Left cardiac atrium (tissue), 4 donors: ENCODE measurements at regions not wholly inside any gene's neighbourhood (a gene's known extent, or its start where the extent isn't known, plus 50 kb on each side); places are given as distances from the start of the nearest gene placed in this dataset.

Experiments
- ATAC-seq, 2 donors: fragments of 200-7000 bp; cut with Tn5 transposase; one replicate each; pipeline ENCODE4 v1.9.1; 2020; ENCODE audit warnings: mild to moderate bottlenecking in 2 of 2, moderate library complexity in 2 of 2
- DNase-seq: peaks from one replicate; pipeline ENCODE4 v3.0.0-alpha.2; 2020
- intact Hi-C, 2 donors: fragments of 100-400 bp; cut with DNase I; formaldehyde crosslinking; loops; one replicate each; pipeline versions ENCODE4 v1.14.1 to v1.15.1; 2022 to 2023
- donor health status: DM: no; HTN: yes; CAD: no.
- donor health status: DM: no; HTN: yes; CAD: no; lungs with severe emphysema.
- donor health status: DM: yes; HTN: yes; CAD: no.
- donor health status: Dilated cardiomyopathy.

DNA sequence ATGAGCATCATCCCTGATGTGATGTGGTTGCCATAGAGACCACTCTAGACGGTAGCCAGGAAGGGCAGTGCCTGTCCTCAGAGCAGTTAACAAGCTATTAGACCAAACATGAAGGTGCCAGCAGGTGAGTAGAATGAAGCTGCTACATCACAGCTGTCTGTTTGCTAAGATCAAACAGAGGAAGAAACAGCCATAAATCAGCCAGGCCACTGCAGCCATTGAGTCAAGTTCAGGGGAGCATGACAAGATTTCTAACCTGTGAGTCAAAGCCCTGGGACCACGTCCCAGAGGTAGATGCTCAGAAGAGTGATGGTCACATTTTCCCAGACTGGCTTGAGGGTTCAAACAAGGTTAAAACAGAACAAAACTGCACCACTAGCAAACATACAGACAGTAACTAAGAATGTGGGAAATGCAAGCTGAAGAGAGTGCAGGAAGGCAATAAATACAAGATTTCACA lies 450.6 kb upstream of the DAB1 start:
- DNase-seq (no peak), ATAC-seq (no peak)
- intact Hi-C loops, result no loop called here

DNA sequence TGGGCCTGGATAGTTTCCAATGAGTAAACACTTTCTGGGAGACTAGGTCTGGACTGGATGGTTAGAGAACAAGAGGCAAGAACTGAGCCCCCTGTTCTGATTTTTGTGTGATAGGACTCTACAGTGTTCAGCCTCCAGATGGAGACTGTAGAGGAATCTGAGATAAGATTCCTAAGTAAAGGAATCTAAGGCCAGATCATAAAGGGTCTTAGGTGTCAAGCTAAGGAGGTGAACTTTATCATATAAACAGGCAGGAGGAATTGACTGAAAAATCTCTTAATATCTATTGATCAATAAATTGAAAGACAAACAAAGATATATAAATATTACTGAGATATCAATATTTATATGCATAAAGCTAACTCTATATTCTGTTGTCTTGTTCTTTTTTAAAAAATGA lies 449.1 kb upstream of the DAB1 start:
- no peak for ATAC-seq
- intact Hi-C loops, result no loop called here

DNA sequence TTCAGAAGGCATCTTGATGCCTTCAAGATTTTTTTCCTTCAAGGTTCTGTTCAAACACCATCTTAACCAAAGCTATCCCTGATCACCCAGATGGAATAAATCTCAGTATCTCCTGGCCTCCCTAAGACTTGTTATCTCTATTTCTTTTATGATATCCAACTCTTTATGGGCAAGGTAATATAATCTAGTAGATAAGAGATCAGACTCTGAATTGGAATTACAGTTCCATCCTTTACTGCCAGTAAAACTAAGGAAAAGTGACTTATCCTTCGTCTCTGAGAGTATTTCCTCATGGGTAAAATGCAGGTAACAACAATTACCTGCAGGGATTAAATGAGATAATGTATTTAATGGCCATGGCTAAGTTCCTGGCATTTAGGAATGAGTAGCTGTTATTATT lies 445.0 kb upstream of the DAB1 start:
- ATAC-seq (no peak), DNase-seq (no peak)
- intact Hi-C loops, result no loop called here

More for the DNA sequence above, 449.1 kb upstream of the DAB1 start:
- no peak for DNase-seq

DNA sequence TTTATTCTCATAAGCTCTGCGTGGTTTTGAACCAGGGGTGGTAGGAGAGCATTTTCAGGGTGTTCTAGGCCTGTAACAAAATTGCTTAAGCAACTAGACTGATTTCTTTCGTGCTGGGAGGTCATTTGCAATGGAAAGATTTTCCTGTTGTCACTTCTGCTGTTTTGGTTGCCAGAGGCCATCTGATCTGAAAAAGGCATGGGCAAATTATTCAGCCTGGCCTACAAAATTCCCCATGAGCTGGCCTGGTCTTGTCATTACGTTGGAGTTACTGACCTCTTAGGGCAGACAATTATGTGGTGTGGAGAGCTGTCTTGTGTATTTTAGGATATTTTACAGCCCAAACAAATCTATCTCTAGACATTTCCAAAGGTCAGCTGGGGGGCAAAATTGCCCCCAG lies 444.4 kb upstream of the DAB1 start:
- DNase-seq, result no peak
- no peak for ATAC-seq
- intact Hi-C loops, result no loop called here

DNA sequence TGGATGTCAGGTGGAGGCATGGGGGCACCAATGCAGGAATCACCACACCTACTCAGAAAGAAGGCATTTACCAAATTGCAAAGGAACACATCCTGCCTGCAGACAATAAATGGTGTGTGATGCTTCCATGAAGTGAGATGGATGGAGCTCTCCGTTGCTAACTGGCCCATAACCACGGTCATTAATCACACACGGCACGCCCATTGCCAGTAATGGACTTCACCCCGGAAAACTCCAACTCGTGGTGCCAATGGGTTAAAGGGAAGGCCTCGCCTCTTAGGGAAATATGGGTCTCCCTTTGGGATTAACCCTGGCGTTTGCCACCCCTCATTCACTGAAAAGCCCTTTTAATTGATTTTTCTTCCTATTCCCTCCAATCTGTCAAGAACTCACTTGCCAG lies 443.1 kb upstream of the DAB1 start:
- ATAC-seq (no peak), DNase-seq (no peak)
- intact Hi-C loops, result no loop called here

DNA sequence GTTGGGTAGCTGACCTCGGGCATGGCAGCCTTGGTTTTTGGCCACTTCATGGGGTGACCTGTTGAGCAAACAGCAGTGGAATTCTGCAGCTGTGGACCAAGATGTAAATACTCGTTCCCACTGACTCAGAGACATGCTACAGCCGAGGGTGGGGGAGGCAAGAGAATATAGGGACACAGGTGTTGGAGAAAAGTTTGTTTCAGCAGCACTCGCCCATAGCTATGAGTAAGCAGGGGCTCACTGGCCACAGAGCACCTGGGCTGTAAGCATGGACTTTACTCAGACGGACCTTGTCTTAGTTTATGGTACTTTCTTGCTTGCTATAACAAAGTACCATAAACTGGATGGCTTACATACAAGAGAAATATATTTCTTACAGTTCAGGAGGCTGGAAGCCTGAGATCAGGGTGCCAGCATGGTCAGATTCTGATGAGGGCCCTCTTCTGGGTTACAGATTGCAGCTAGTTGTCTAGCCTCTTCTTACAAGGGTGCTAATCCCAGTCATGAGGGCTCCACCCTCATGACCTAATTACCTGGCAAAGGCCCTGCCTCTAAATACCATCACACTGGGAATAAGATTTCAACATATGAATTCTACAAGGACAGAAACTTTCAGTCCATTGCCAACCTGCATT lies 437.2 kb upstream of the DAB1 start:
- no peak for ATAC-seq

DNA sequence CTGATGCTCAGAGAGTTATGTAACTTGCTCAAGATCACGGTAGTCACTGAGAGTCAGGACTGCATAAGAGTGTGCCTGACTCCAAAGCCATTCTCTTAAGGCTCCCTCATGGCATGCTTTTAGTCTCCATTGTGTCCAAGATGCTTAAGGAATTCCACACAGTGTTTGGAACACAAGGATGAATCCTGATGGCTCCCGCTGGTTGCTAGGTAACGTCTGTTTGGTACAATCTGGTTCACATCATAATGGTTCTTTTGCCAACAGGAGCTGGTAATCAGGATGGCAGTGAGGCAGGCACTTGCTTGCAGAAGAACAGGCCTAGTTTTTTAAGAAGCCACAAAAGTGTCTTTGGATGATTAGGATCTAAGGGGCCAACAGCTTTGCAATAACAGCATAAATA lies 436.5 kb upstream of the DAB1 start:
- DNase-seq (no peak), ATAC-seq (no peak)
- intact Hi-C loops, result no loop called here

More for the DNA sequence above, 437.2 kb upstream of the DAB1 start:
- intact Hi-C loops, result no loop called here
- DNase-seq, result no peak

DNA sequence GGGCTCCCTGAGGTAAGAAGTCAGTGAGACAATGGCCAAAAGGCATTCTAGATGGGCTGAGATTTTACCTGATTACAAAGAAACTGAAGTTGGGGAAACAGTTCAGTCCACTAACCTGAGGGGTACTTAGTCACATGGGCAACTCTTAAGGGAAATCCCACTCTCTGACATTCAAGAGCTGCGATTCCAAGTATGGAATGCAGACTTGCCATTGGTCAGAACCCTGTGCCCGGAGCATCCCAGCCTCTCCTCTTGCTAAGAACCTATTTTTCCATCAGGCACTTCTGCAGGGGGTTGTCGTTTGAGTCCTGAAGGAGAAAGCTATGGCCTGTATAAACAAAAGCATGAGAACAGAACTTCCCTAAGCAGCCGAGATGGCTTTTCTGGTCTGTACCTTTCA lies 434.9 kb upstream of the DAB1 start:
- intact Hi-C loops, result no loop called here

DNA sequence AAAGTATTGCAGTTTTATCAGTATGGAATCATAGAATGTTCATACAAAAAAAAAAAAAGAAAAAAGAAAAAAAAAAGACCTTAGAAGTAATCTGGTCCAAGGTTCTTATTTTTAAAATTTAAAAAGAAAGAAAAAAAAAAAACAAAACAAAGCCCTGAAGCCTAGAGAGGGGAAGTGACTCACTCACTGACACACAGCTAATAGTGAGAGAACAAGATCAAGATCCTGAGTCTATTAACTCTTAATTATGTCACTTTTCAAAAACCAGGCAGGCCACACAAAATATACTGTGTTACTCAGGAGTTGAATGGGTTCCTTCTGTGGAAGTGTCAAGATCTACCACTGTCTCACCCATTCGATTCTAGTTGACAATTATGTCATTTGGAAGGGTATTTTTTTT lies 433.9 kb upstream of the DAB1 start:
- ATAC-seq, result no peak
- DNase-seq, result no peak
- intact Hi-C loops, result no loop called here

More for the DNA sequence above, 434.9 kb upstream of the DAB1 start:
- DNase-seq (no peak), ATAC-seq (no peak)

DNA sequence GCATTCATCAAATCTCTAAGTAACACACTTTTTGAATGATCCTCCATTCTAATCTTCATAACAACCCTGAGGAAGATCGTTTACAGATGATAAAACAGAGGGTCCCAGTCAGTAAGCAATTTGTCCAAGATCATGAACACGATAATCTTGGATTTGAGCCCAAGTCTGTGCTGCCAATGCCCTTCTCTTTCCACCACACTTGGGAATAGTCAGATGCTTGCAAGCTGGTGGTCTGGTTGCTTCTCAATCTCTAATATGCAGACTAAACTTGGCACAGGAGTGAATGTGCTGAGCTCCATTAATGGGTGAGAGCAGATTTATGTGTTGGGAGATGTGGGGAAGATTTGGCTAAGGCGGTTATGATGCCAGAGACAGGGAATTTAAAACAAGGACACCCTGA lies 430.6 kb upstream of the DAB1 start:
- DNase-seq (no peak), ATAC-seq (no peak)
- intact Hi-C loops, result no loop called here

DNA sequence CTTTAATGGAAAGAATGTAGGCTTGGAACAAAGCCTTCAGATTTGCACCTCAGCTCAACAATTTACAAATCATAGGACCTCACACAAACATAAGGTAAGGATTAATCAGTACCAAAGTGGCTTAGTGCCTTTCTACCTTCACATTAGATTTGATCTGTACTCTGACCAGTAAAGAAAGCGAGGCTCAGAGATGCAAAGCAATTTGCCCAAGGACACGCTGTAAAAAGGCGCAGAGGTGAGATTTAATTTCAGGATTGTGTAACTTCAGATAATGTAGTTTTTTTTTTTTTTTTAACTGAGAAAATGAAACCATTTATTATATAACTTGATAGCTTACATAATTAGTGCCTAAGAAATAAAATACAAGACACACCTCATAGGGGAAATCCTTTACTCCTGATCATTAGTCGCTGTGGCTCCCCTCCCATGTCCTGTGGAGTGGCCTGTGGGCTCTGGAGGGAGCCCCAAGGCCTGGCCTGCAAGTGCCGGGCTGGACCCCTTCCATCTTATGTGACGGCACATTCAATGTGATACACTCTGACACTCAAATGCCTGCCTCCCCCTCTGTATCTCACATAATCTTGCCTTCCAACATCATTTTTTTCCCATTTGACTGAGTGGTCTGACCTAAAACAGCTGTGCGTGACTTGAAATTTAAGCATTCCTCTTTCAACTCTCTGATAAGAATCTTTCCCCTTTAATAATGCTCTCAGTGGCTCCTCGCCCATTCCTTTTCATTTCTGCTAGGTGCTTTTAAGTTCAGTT lies 426.5 kb upstream of the DAB1 start:
- no peak for ATAC-seq
- intact Hi-C loops, result no loop called here
- no peak for DNase-seq

DNA sequence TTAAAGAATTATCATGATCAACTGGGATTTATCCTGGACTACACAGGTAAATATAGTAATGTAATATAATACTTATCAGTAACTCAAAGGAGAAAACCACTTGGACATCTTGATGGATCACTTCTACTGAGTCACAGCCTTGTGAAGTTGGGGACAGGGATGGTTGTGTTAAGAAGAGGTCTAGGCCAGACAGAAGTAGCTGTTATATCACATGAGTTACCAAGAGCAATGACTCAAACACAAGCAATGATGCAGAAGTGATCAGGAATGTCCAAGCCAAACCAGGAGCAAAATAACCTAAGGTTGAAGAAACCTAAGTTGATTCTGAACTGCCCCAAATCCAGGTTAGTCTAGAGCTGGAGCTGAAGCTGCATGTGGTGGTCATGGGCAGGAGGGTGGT lies 424.5 kb upstream of the DAB1 start:
- intact Hi-C loops, result no loop called here
- ATAC-seq (no peak), DNase-seq (no peak)

DNA sequence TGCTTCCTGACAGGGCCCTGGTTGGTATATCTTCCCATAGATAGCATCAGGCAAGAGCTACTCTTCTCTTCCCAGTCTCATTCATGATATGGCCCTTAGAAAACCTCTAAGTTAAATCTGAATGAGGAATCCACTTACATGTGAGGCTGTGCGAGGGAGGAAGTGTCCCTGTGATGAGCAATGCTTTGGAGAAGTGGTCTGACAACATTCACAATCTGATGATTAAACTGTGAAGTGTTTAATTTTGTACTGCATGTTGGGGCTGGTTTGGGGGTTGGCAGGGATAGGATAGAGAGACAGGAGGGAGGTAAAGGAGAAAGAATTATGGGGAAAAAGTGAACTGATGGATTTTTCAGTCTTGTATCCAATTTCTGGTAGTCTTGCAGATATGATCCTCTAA lies 421.2 kb upstream of the DAB1 start:
- no peak for DNase-seq
- ATAC-seq, result no peak
- intact Hi-C loops, result no loop called here

DNA sequence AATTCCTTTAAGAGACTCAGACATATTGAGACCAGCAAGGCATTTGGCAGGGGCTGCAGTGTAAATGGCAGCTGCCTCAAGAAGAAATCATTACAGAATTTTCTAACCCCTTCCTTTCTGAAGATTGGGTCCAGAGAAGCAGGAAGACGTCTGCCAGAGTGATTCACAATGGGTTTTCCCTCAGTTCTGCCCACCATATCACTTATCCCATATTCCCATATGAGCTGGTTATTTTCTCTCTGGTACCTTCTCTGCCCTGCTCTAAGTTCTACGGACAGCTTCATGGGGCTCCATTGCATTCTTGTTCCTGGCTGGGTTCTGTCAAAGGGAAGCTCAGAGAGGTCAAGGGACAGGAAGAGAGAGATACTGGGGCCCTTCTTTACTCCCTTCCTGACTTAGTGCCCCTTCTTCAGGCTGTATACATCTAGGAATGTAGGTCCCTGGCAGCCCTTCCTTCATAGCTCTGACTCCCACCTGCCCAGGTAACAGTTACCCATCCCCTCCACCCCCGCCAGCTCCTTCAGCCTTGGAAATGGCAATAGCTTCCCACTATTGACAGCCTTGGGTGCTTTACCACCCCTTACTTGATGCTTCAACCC lies 420.6 kb upstream of the DAB1 start:
- intact Hi-C loops, result no loop called here
- ATAC-seq (no peak), DNase-seq (no peak)

DNA sequence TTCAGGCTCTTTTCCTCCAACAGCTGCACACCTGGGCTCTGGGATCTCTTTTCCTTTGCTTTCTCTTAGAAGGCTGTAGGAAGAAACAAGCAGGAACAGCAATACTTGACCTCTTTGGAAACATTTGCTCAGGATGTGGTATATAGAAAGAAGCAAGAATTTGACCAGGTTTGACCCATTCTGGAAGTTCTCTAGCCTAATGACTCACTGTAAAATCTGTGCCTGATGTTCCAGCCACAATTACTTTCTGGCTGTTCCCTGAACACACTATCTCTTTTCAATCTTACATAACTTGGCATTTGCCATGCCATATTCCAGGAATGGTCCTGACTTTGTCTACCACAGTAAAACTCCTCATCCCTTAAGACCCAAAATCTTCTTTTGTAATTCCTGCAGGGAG lies 419.9 kb upstream of the DAB1 start:
- DNase-seq (no peak), ATAC-seq (no peak)
- intact Hi-C loops, result no loop called here

DNA sequence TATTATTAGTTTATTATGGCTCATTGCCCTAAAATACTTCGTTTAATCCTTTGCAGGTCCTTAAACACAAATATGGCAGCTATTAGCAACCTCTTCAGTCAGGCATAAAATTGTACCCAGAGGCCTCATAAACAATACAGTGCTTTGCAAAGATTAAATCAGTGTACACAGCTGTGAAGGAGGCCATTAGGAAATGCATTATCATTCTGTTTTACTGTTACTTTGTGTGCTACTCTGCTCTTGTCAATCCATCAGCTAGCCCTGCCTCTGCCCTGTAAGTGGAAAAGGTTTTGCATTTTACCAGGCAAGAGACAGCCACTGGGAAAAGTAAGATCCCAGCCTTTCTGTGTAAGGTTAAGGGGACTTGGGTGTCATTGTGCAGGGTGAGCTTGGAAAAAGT lies 415.7 kb upstream of the DAB1 start:
- no peak for ATAC-seq
- DNase-seq, result no peak
- intact Hi-C loops, result no loop called here

DNA sequence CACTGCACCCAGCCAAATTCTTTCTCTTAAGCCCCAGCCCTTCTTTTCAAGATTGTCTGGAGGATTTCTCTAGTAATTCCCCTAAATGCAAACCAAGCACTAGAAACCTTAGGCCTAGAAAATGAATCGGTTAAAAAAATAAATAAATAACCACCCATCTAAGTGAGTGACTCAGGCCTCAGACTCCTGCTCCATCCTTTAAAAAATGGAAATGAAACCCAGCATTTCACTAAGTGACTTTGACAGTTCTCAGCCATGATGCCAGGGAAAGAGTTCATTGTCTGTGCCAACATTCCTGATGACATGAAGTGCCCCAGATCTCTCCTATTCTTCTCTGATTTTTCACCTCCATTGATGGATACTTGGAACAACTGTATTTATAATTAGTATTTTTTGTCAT lies 415.2 kb upstream of the DAB1 start:
- ATAC-seq (no peak), DNase-seq (no peak)
- intact Hi-C loops, result no loop called here

DNA sequence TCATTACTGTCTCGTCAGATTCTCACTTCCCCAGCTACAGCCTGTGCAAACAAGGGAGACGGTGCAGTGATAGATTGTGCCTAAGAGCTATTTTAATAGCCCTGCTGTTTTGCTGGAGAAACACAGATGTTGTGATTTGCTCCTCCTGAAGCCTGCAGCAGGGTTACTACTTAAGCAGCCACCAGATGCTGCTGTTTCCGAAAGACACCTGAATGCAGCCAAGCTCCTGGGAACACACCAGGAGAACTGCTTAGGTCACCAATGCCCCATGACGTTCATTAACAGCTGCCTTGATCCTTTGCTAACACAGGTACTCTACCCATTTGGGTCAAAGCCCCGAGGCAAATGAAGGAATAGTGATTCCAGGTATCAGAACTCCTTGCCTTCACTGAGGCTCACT lies 411.8 kb upstream of the DAB1 start:
- intact Hi-C loops, result no loop called here
- DNase-seq, result no peak
- no peak for ATAC-seq

DNA sequence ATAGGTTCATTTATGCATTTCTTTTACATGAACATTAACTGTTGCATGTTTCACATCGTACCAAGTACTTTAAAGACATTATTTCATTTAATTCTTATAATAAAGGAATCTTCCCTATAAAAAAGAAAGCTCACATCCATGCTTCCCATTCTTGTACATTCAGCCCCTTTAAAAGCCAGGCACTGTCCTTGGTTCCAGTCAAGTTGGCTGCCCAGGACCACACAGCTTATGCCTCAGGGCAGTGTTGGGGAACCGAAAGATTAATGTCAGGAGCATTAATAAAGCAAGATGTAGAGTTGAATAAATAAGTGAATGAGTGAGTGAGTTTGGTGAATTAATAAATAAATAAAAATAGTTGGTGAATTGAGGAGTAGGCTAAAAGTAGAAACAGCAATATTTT lies 409.4 kb upstream of the DAB1 start:
- ATAC-seq (no peak), DNase-seq (no peak)
- intact Hi-C loops, result no loop called here

DNA sequence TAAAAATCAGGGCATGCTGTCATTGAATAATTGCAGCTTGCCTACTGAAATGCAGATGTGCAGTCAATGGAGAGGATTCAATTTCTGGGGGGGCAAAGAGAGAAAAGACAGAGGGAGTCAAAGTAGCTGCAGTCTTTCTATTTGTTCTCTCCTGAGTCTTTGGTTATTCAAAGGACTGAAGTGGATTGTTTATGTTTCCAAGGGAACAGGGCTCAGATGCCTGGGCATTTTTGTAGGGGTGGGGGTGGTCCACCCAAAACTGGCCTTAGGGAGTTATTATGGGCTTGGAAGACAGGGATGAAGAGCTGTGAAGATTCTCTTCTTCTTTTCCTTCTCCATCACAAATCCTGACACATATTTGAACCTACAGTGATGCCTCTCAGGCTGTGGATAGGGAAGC lies 408.8 kb upstream of the DAB1 start:
- intact Hi-C loops, result no loop called here
- no peak for DNase-seq
- no peak for ATAC-seq

DNA sequence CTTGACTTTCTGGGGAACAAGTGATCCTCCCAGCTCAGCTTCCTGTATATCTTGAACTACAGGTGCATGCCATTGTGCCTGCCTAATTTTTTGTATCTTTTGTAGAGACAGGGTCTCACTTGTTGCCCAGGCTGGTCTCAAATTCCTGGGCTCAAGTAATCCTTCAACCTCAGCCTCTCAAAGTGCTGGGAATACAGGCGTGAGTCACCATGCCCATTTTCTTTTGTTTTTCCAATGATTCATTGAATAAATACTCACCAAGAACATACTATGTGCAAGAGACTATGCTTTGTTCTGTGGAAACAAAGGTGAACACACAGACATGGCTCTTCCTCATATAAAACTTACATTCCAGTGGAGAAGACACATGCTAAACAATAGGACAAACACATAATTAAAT lies 407.8 kb upstream of the DAB1 start:
- ATAC-seq, result no peak
- no peak for DNase-seq
- intact Hi-C loops, result no loop called here
